ENCODE measurements at regions not wholly inside any gene's neighbourhood (a gene's known extent, or its start where the extent isn't known, plus 50 kb on each side); places are given as distances from the start of the nearest gene placed in this dataset.

DNA sequence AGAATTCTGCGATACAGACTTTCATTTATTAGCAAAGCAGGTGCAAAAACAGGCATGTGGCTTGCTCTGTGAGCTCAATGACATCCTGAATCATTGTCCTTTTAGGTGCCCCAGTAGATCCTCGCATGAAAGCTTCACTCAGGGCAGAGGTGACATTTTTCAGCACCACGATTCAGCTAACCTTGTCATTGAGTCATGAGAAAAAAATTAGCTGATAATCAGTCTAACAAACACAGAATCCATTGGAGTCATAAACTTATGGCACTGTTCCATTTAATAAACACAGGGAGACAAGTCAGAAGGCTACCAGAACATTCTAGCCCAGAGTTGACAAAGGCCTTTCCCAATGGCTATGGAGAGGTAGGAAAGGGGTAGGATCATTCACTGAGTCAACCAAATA lies 104.8 kb upstream of the RAD23B start:
- TF ChIP-seq POLR2A (IDR thresholded peaks at IDR 0.05): no peak
- TF ChIP-seq, protein P1, sequence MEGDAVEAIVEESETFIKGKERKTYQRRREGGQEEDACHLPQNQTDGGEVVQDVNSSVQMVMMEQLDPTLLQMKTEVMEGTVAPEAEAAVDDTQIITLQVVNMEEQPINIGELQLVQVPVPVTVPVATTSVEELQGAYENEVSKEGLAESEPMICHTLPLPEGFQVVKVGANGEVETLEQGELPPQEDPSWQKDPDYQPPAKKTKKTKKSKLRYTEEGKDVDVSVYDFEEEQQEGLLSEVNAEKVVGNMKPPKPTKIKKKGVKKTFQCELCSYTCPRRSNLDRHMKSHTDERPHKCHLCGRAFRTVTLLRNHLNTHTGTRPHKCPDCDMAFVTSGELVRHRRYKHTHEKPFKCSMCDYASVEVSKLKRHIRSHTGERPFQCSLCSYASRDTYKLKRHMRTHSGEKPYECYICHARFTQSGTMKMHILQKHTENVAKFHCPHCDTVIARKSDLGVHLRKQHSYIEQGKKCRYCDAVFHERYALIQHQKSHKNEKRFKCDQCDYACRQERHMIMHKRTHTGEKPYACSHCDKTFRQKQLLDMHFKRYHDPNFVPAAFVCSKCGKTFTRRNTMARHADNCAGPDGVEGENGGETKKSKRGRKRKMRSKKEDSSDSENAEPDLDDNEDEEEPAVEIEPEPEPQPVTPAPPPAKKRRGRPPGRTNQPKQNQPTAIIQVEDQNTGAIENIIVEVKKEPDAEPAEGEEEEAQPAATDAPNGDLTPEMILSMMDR (IDR thresholded peaks at IDR 0.05): no peak

All from thyroid gland (tissue), 4 donors.